RWPE1 (cell line): ENCODE measurements at regions not wholly inside any gene's neighbourhood (a gene's known extent, or its start where the extent isn't known, plus 50 kb on each side); places are given as distances from the start of the nearest gene placed in this dataset.

Experiments used
- CTCF ChIA-PET: fragments of 350-600 bp; sonication (Branson Sonifier 250); formaldehyde crosslinking; extraction: SDS; loops from one replicate; lab custom pipeline; 2021; lab: Yijun Ruan, JAX
- POLR2A ChIA-PET: fragments of 400-600 bp; formaldehyde crosslinking; extraction: SDS; loops from one replicate; lab custom pipeline; 2020; ENCODE audit warnings: antibody characterized with exemption; ENCODE audit not compliant: low non-redundant PET; lab: Yijun Ruan, JAX
- DNase-seq: peaks from one replicate; pipeline ENCODE4 v3.0.0; 2012; ENCODE audit warnings: low spot score
- H3K27ac ChIP-seq: fragments of 450-650 bp; 2 replicates; pipeline ENCODE4 v1.5.1; 2017
- CTCF ChIP-seq: fragments of 450-650 bp; conservative IDR thresholded peaks from 2 replicates; pipeline ENCODE4 v1.5.1; 2017; ENCODE audit warnings: low read depth, mild to moderate bottlenecking

GRCh38 chr20:24357177-24357576, 112.3 kb upstream of the SYNDIG1 start:
- ChIA-PET POLR2A (no interaction called here), CTCF (no interaction called here)
- no peak for DNase-seq
- TF ChIP-seq CTCF = no peak
- H3K27ac ChIP-seq = no peak overlapping the region

GRCh38 chr20:24353135-24353690, 116.2 kb upstream of the SYNDIG1 start:
- TF ChIP-seq CTCF = no peak
- ChIA-PET POLR2A (no interaction called here), CTCF (no interaction called here)
- no peak overlapping the region for H3K27ac ChIP-seq
- no peak for DNase-seq

GRCh38 chr20:24350923-24351368, 118.5 kb upstream of the SYNDIG1 start:
- POLR2A ChIA-PET = no interaction called here
- H3K27ac ChIP-seq = no peak overlapping the region
- CTCF ChIA-PET = no interaction called here
- no peak for DNase-seq
- no peak for TF ChIP-seq CTCF

GRCh38 chr20:24341781-24342180, 127.6 kb upstream of the SYNDIG1 start:
- TF ChIP-seq CTCF = no peak
- CTCF ChIA-PET = no interaction called here
- no peak overlapping the region for H3K27ac ChIP-seq
- DNase-seq = no peak
- POLR2A ChIA-PET = no interaction called here

- CTCF ChIA-PET = no interaction called here
- TF ChIP-seq CTCF = no peak
- no peak overlapping the region for H3K27ac ChIP-seq
- no peak for DNase-seq
- POLR2A ChIA-PET = no interaction called here
These were observed 128.5 kb upstream of the SYNDIG1 start for GRCh38 chr20:24340933-24341332.

GRCh38 chr20:24339210-24339641, 130.2 kb upstream of the SYNDIG1 start:
- TF ChIP-seq CTCF = no peak
- H3K27ac ChIP-seq = no peak overlapping the region
- peak; percentile 71 for DNase-seq
- CTCF ChIA-PET = interaction anchor here (0.5 to 0.8 kb wide), 3 partner anchors 296 to 553 kb away, joined by 3 read pairs; no protein-coding TSS in a partner anchor
- POLR2A ChIA-PET = no interaction called here
